Neural progenitor cell (in vitro differentiated cells): ENCODE measurements at regions not wholly inside any gene's neighbourhood (a gene's known extent, or its start where the extent isn't known, plus 50 kb on each side); places are given as distances from the start of the nearest gene placed in this dataset.
"Not testable (repeated sequence)": the region's sequence is repeated elsewhere in the genome, so short reads cannot be mapped to it uniquely, and the experiment has no call there.

Experiments
- CTCF ChIP-seq: fragments of 200-600 bp; sonication (generic); IDR thresholded peaks from 2 replicates; pipeline ENCODE4 v1.5.1; 2017; ENCODE audit warnings: antibody characterized with exemption, mild to moderate bottlenecking
- EZH2 ChIP-seq: fragments of 200-600 bp; sonication (generic); IDR thresholded peaks from 2 replicates; pipeline ENCODE4 v1.6.1; 2017; ENCODE audit warnings: antibody characterized with exemption, mild to moderate bottlenecking, moderate library complexity
- EZH2phosphoT487 ChIP-seq: fragments of 200-600 bp; sonication (generic); IDR thresholded peaks from 2 replicates; pipeline ENCODE4 v1.6.1; 2017; ENCODE audit warnings: antibody characterized with exemption

- not testable (repeated sequence) for TF ChIP-seq CTCF, EZH2, EZH2phosphoT487
These were observed 779.6 kb downstream of the PCDH11X start for GRCh38 chrX:92558796-92559195.
